IMR-90 (cell line): ENCODE measurements at regions not wholly inside any gene's neighbourhood (a gene's known extent, or its start where the extent isn't known, plus 50 kb on each side); places are given as distances from the start of the nearest gene placed in this dataset.

Experiments
- ATAC-seq: fragments of 200-7000 bp; cut with Tn5 transposase; 2 replicates; pipeline ENCODE4 v1.9.1; 2020; ENCODE audit warnings: low read depth, mild to moderate bottlenecking, moderate library complexity
- BruUV-seq: library from RNA; stranded (reverse); fragments of 400-500 nt; replicated peaks from 2 replicates; lab custom pipeline; 2021; lab: Mats Ljungman, UMichigan
- CTCF ChIA-PET: fragments of 300-600 bp; formaldehyde crosslinking; extraction: SDS; loops from one replicate; lab custom pipeline; 2021; ENCODE audit warnings: antibody characterized with exemption; lab: Yijun Ruan, JAX
- POLR2A ChIA-PET: fragments of 300-600 bp; sonication (Branson Sonifier 250); formaldehyde crosslinking; loops from one replicate; lab custom pipeline; 2022; ENCODE audit warnings: antibody characterized with exemption; ENCODE audit not compliant: unreplicated experiment; lab: Charles Lee
- DNase-seq: peaks from one replicate; pipeline ENCODE4 v3.0.0; 2013
- H2AFZ ChIP-seq: replicated peaks from 2 replicates; pipeline ENCODE3; 2013; ENCODE audit warnings: low read length, mild to moderate bottlenecking; ENCODE audit not compliant: poor library complexity
- H2AK5ac ChIP-seq: 2 replicates; pipeline ENCODE4 v1.6.1; 2013; ENCODE audit warnings: low read depth, low read length, inconsistent platforms
- H2AK9ac ChIP-seq: replicated peaks from 2 replicates; pipeline ENCODE3; 2013; ENCODE audit warnings: mild to moderate bottlenecking, low read depth, low read length, moderate library complexity; ENCODE audit not compliant: poor library complexity
- H2BK120ac ChIP-seq: 2 replicates; pipeline ENCODE4 v1.6.1; 2013; ENCODE audit warnings: low read depth, low read length, inconsistent platforms
- H2BK15ac ChIP-seq: 3 replicates; pipeline ENCODE4 v1.6.1; 2013; ENCODE audit warnings: low read depth, low read length, inconsistent platforms
- H2BK20ac ChIP-seq: 2 replicates; pipeline ENCODE4 v1.6.1; 2013; ENCODE audit warnings: low read depth, mild to moderate bottlenecking, inconsistent platforms, low read length, moderate library complexity
- H2BK5ac ChIP-seq: 2 replicates; pipeline ENCODE4 v1.6.1; 2013; ENCODE audit warnings: mild to moderate bottlenecking, low read depth, low read length, inconsistent platforms; ENCODE audit not compliant: poor library complexity, severe bottlenecking
- H3K14ac ChIP-seq: replicated peaks from 2 replicates; pipeline ENCODE4 v1.6.1; 2013; ENCODE audit warnings: low read depth, low read length, inconsistent platforms
- H3K18ac ChIP-seq: 2 replicates; pipeline ENCODE4 v1.6.1; 2013; ENCODE audit warnings: low read depth, low read length, control low read depth
- H3K23ac ChIP-seq: 2 replicates; pipeline ENCODE4 v1.6.1; 2013; ENCODE audit warnings: low read depth, low read length, inconsistent platforms
- H3K27ac ChIP-seq: 2 replicates; pipeline ENCODE4 v1.5.1; 2013; ENCODE audit warnings: mild to moderate bottlenecking, control low read depth, low read length; ENCODE audit not compliant: insufficient read depth
- H3K27me3 ChIP-seq: 2 replicates; pipeline ENCODE4 v1.6.1; 2013; ENCODE audit warnings: low read length; ENCODE audit not compliant: control insufficient read depth, insufficient read depth
- H3K36me3 ChIP-seq: 2 replicates; pipeline ENCODE4 v1.6.1; 2013; ENCODE audit warnings: low read length, mixed read lengths; ENCODE audit not compliant: control insufficient read depth, insufficient read depth
- H3K4ac ChIP-seq: 2 replicates; pipeline ENCODE4 v1.6.1; 2013; ENCODE audit warnings: low read depth, low read length, inconsistent platforms
- H3K4me1 ChIP-seq: 2 replicates; pipeline ENCODE4 v1.6.1; 2013; ENCODE audit warnings: low read length, mixed read lengths; ENCODE audit not compliant: control insufficient read depth, insufficient read depth
- H3K4me2 ChIP-seq: 2 replicates; pipeline ENCODE4 v1.6.1; 2013; ENCODE audit warnings: low read depth, mild to moderate bottlenecking, control low read depth, low read length, moderate library complexity
- H3K4me3 ChIP-seq: 2 replicates; pipeline ENCODE4 v1.5.1; 2013; ENCODE audit warnings: low read depth, mild to moderate bottlenecking, control low read depth, low read length, moderate library complexity; ENCODE audit not compliant: insufficient read depth
- H3K56ac ChIP-seq: 2 replicates; pipeline ENCODE4 v1.6.1; 2013; ENCODE audit warnings: low read length, inconsistent platforms; ENCODE audit not compliant: insufficient read depth; ENCODE audit errors: extremely low read depth
- H3K79me1 ChIP-seq, 2 experiments: 2 replicates each; pipeline ENCODE4 v1.6.1; 2013; ENCODE audit warnings: low read length in 2 of 2, inconsistent platforms in 1 of 2, low read depth in 1 of 2
- H3K9ac ChIP-seq: 2 replicates; pipeline ENCODE4 v1.6.1; 2013; ENCODE audit warnings: low read depth, low read length, control low read depth
- H3K9me1 ChIP-seq: 2 replicates; pipeline ENCODE4 v1.6.1; 2013; ENCODE audit warnings: low read length, inconsistent platforms; ENCODE audit not compliant: insufficient read depth
- H3K9me3 ChIP-seq: 2 replicates; pipeline ENCODE4 v1.6.1; 2013; ENCODE audit warnings: low read length; ENCODE audit not compliant: control insufficient read depth, insufficient read depth
- H4K20me1 ChIP-seq: 2 replicates; pipeline ENCODE4 v1.6.1; 2013; ENCODE audit warnings: low read length, inconsistent platforms; ENCODE audit not compliant: insufficient read depth
- H4K5ac ChIP-seq: 2 replicates; pipeline ENCODE4 v1.6.1; 2013; ENCODE audit warnings: mild to moderate bottlenecking, low read depth, low read length, control low read depth
- H4K8ac ChIP-seq, 2 experiments: 2 replicates each; pipeline ENCODE4 v1.6.1; 2013; ENCODE audit warnings: low read depth in 2 of 2, low read length in 2 of 2, control low read depth in 1 of 2, inconsistent platforms in 1 of 2
- H4K91ac ChIP-seq: 2 replicates; pipeline ENCODE4 v1.6.1; 2013; ENCODE audit warnings: low read depth, low read length, inconsistent platforms; ENCODE audit not compliant: insufficient read depth
- BHLHE40 ChIP-seq: fragments of 150-350 bp; IDR thresholded peaks from 2 replicates; pipeline ENCODE4 v1.6.1; 2016; ENCODE audit warnings: mild to moderate bottlenecking, low read depth, low read length
- CHD1 ChIP-seq: IDR thresholded peaks from 2 replicates; pipeline ENCODE4 v1.6.1; 2012; ENCODE audit warnings: low read depth, low read length, improper control_type of control experiment
- MAFK ChIP-seq: IDR thresholded peaks from 2 replicates; pipeline ENCODE4 v1.6.1; 2012; ENCODE audit warnings: low read depth, low read length, improper control_type of control experiment
- RCOR1 ChIP-seq: IDR thresholded peaks from 2 replicates; pipeline ENCODE4 v1.6.1; 2012; ENCODE audit warnings: mild to moderate bottlenecking, low read length, improper control_type of control experiment; ENCODE audit not compliant: insufficient replicate concordance
- WGBS, 2 experiments: methylation state at CpG; one replicate each; pipeline versions ENCODE4 v1.1.5 to v1.1.7; 2013; ENCODE audit warnings: missing lambda C conversion rate in 2 of 2; ENCODE audit not compliant: insufficient read length in 1 of 2; ENCODE audit errors: extremely low coverage in 2 of 2; 5-methylcytosine and 5-hydroxymethylcytosine counted together
- dilution Hi-C: fragments of 300-500 bp; cut with HindIII; formaldehyde crosslinking; loops from one replicate; pipeline ENCODE4 v1.14.3; 2018; ENCODE audit warnings: low sequenced_read_pairs; ENCODE audit not compliant: unreplicated experiment
- in situ Hi-C: fragments of 300-500 bp; cut with MboI; formaldehyde crosslinking; loops from 3 replicates; pipeline ENCODE4 v1.14.3; 2019; ENCODE audit warnings: low sequenced_read_pairs, inconsistent platforms, mixed read lengths
- intact Hi-C: fragments of 100-400 bp; cut with micrococcal nuclease; formaldehyde crosslinking; loops from 2 replicates; pipeline ENCODE4 v1.10.0; 2022

GRCh38 chr5:153425914-153426313, 64.6 kb upstream of the GRIA1 start:
- dilution Hi-C loops (no loop called here), in situ Hi-C loops (no loop called here), intact Hi-C loops (no loop called here)
- ChIA-PET POLR2A (no interaction called here), CTCF (interaction anchor here (0.5 kb wide), 1 partner anchor 830 kb away, joined by 3 read pairs; no protein-coding TSS in a partner anchor)
- Histone ChIP-seq H4K91ac (no peak overlapping the region), H2BK20ac (no peak overlapping the region), H3K9me1 (no peaks in the 10 kb centered on the region), H3K4me2 (no peak overlapping the region), H3K14ac (no peak overlapping the region), H2BK5ac (no peak overlapping the region), H3K23ac (no peak overlapping the region), H3K18ac (no peak overlapping the region), H3K56ac (no peak overlapping the region), H3K9me3 (no peaks in the 10 kb centered on the region), H3K27me3 (no peaks in the 10 kb centered on the region), H3K4me3 (no peak overlapping the region), H4K5ac (no peak overlapping the region), H3K27ac (no peak overlapping the region), H4K20me1 (no peaks in the 10 kb centered on the region), H3K36me3 (no peaks in the 10 kb centered on the region), H3K9ac (no peak overlapping the region), H3K4ac (no peak overlapping the region), H2AK5ac (no peak overlapping the region), H4K8ac (no peak overlapping the region), H2AFZ (no peak overlapping the region), H3K4me1 (no peaks in the 10 kb centered on the region), H3K79me1 (no peaks in the 10 kb centered on the region), H2BK120ac (no peak overlapping the region), H2BK15ac (no peak overlapping the region), H2AK9ac (no peak overlapping the region)
- TF ChIP-seq RCOR1 (no peak), MAFK (no peak), BHLHE40 (no peak), CHD1 (no peak)
- DNase-seq: no peak
- BruUV-seq: no TSS peak
- no peak for ATAC-seq
- no CpG with 5 or more reads among the region's 1 CpG for WGBS, 2 experiments
